ENCODE measurements at regions not wholly inside any gene's neighbourhood (a gene's known extent, or its start where the extent isn't known, plus 50 kb on each side); places are given as distances from the start of the nearest gene placed in this dataset.

- H3K36me3 ChIP-seq = no peaks in the 10 kb centered on the region
- H3K4me1 ChIP-seq (replicated peaks) = no peaks in the 10 kb centered on the region
- H3K4me3 ChIP-seq = no peak overlapping the region
- no peak for DNase-seq (ENCODE audit: low spot score)
- no peak overlapping the region for H3K27ac ChIP-seq
- TF ChIP-seq CTCF (IDR thresholded peaks at IDR 0.05) = no peak
- TF ChIP-seq POLR2AphosphoS5 (IDR thresholded peaks at IDR 0.05) = no peak
- TF ChIP-seq POLR2A (IDR thresholded peaks at IDR 0.05) = no peak
- no peaks in the 10 kb centered on the region for H3K27me3 ChIP-seq (replicated peaks; ENCODE audit: insufficient read depth)
- WGBS = 86% methylated on average over 8 of the region's 8 CpGs
- H3K9me3 ChIP-seq = no peaks in the 10 kb centered on the region
- intact Hi-C loops (cut with DNase I) = no loop called here
These were observed 314.9 kb upstream of the SLITRK5 start for GRCh38 chr13:87356314-87356713.

- Histone ChIP-seq H3K4me1 (replicated peaks) (no peaks in the 10 kb centered on the region), H3K27ac (no peak overlapping the region), H3K4me3 (no peak overlapping the region), H3K9me3 (no peaks in the 10 kb centered on the region), H3K27me3 (replicated peaks; ENCODE audit: insufficient read depth) (no peaks in the 10 kb centered on the region), H3K36me3 (no peaks in the 10 kb centered on the region)
- no peak for DNase-seq (ENCODE audit: low spot score)
- intact Hi-C loops (cut with DNase I) = no loop called here
- TF ChIP-seq CTCF (IDR thresholded peaks at IDR 0.05) (no peak), POLR2A (IDR thresholded peaks at IDR 0.05) (no peak), POLR2AphosphoS5 (IDR thresholded peaks at IDR 0.05) (no peak)
These were observed 312.9 kb upstream of the SLITRK5 start for GRCh38 chr13:87358319-87358718.

GRCh38 chr13:87361216-87361615 lies 310.0 kb upstream of the SLITRK5 start:
- H3K27me3 ChIP-seq (replicated peaks; ENCODE audit: insufficient read depth) = no peaks in the 10 kb centered on the region
- H3K36me3 ChIP-seq = no peaks in the 10 kb centered on the region
- intact Hi-C loops (cut with DNase I) = no loop called here
- no peak overlapping the region for H3K27ac ChIP-seq
- H3K4me3 ChIP-seq = no peak overlapping the region
- whole genome bisulfite sequencing = 93% methylated on average over 1 of the region's 1 CpG
- H3K4me1 ChIP-seq (replicated peaks) = no peaks in the 10 kb centered on the region
- DNase-seq (ENCODE audit: low spot score) = no peak
- no peaks in the 10 kb centered on the region for H3K9me3 ChIP-seq
- TF ChIP-seq POLR2AphosphoS5 (IDR thresholded peaks at IDR 0.05) (no peak), POLR2A (IDR thresholded peaks at IDR 0.05) (no peak)

GRCh38 chr13:87368639-87369038 lies 302.5 kb upstream of the SLITRK5 start:
- Histone ChIP-seq H3K9me3 (no peaks in the 10 kb centered on the region), H3K36me3 (no peaks in the 10 kb centered on the region), H3K27me3 (replicated peaks; ENCODE audit: insufficient read depth) (no peaks in the 10 kb centered on the region), H3K27ac (no peak overlapping the region), H3K4me3 (no peak overlapping the region), H3K4me1 (replicated peaks) (no peaks in the 10 kb centered on the region)
- intact Hi-C loops (cut with DNase I) = no loop called here
- WGBS = 94% methylated on average over 2 of the region's 2 CpGs
- no peak for TF ChIP-seq CTCF (IDR thresholded peaks at IDR 0.05)
- TF ChIP-seq POLR2A (IDR thresholded peaks at IDR 0.05) = no peak
- DNase-seq (ENCODE audit: low spot score) = no peak

- TF ChIP-seq POLR2A (IDR thresholded peaks at IDR 0.05) = no peak
- no peak for TF ChIP-seq CTCF (IDR thresholded peaks at IDR 0.05)
- TF ChIP-seq POLR2AphosphoS5 (IDR thresholded peaks at IDR 0.05) = no peak
- DNase-seq (ENCODE audit: low spot score) = no peak
- no peaks in the 10 kb centered on the region for H3K27me3 ChIP-seq (replicated peaks; ENCODE audit: insufficient read depth)
- H3K36me3 ChIP-seq = no peaks in the 10 kb centered on the region
- H3K9me3 ChIP-seq = no peaks in the 10 kb centered on the region
- 98% methylated on average over 1 of the region's 1 CpG for WGBS
- no peak overlapping the region for H3K27ac ChIP-seq
- intact Hi-C loops (cut with DNase I) = no loop called here
- H3K4me3 ChIP-seq = no peak overlapping the region
- H3K4me1 ChIP-seq (replicated peaks) = no peaks in the 10 kb centered on the region
These were observed 295.1 kb upstream of the SLITRK5 start for GRCh38 chr13:87376081-87376480.
